ENCODE measurements at regions not wholly inside any gene's neighbourhood (a gene's known extent, or its start where the extent isn't known, plus 50 kb on each side); places are given as distances from the start of the nearest gene placed in this dataset.

DNA sequence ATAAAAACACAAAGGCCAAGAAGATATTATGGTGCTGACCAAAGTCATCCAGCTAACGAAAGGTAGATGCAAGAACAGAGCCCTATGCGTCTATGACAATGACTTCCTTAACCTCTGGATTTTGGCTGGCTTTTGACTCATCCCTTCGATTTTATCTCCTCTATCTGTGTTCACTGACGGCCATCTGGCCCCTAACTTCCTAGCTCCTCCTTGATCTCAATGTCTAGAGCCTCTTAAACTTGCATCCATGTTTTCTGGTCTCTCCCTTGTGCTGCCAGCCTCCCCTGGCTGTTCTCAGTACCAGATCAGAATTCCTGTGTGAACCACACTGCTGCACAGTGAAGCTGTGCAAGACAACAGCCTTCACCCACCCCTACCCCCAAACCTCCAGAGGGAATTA is 452.9 kb downstream of the UTRN start:
- no peak for TF ChIP-seq POLR2AphosphoS5 (IDR thresholded peaks at IDR 0.05)
- TF ChIP-seq, protein P1, sequence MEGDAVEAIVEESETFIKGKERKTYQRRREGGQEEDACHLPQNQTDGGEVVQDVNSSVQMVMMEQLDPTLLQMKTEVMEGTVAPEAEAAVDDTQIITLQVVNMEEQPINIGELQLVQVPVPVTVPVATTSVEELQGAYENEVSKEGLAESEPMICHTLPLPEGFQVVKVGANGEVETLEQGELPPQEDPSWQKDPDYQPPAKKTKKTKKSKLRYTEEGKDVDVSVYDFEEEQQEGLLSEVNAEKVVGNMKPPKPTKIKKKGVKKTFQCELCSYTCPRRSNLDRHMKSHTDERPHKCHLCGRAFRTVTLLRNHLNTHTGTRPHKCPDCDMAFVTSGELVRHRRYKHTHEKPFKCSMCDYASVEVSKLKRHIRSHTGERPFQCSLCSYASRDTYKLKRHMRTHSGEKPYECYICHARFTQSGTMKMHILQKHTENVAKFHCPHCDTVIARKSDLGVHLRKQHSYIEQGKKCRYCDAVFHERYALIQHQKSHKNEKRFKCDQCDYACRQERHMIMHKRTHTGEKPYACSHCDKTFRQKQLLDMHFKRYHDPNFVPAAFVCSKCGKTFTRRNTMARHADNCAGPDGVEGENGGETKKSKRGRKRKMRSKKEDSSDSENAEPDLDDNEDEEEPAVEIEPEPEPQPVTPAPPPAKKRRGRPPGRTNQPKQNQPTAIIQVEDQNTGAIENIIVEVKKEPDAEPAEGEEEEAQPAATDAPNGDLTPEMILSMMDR (IDR thresholded peaks at IDR 0.05) = no peak

Data from upper lobe of left lung (tissue), 4 donors.